NOMO-1 (cell line): ENCODE measurements at regions not wholly inside any gene's neighbourhood (a gene's known extent, or its start where the extent isn't known, plus 50 kb on each side); places are given as distances from the start of the nearest gene placed in this dataset.
"Not testable (repeated sequence)": the region's sequence is repeated elsewhere in the genome, so short reads cannot be mapped to it uniquely, and the experiment has no call there.

Experiments used
- DNase-seq, 2 experiments: peaks; one replicate each; lab custom pipeline; 2025; ENCODE audit not compliant: unreplicated experiment in 2 of 2; lab: John Stamatoyannopoulos, UW

GRCh38 chr9:42370172-42370571, 186.7 kb downstream of the SPATA31A6 start:
- not testable (repeated sequence) for DNase-seq

GRCh38 chr9:42371417-42371816, 188.0 kb downstream of the SPATA31A6 start:
- DNase-seq: not testable (repeated sequence)

- DNase-seq: not testable (repeated sequence)
Measured at GRCh38 chr9:42377530-42378417, 194.3 kb downstream of the SPATA31A6 start.

GRCh38 chr9:42378418-42378815, 195.0 kb downstream of the SPATA31A6 start:
- no peak for DNase-seq

- DNase-seq: not testable (repeated sequence)
Measured at GRCh38 chr9:42379602-42380001, 196.1 kb downstream of the SPATA31A6 start.

- DNase-seq: not testable (repeated sequence)
Measured at GRCh38 chr9:42384585-42384984, 201.1 kb downstream of the SPATA31A6 start.

GRCh38 chr9:42385574-42386120, 202.2 kb downstream of the SPATA31A6 start:
- not testable (repeated sequence) for DNase-seq

- DNase-seq: no peak
Measured at GRCh38 chr9:42386477-42386876, 203.0 kb downstream of the SPATA31A6 start.

- DNase-seq: no peak
Measured at GRCh38 chr9:42388146-42388690, 204.8 kb downstream of the SPATA31A6 start.

GRCh38 chr9:42388846-42389245, 205.4 kb downstream of the SPATA31A6 start:
- DNase-seq: no peak

- DNase-seq: not testable (repeated sequence)
Measured at GRCh38 chr9:42392773-42393455, 209.5 kb downstream of the SPATA31A6 start.

- DNase-seq: no peak
Measured at GRCh38 chr9:42396318-42396717, 212.9 kb downstream of the SPATA31A6 start.

GRCh38 chr9:42397336-42397735, 213.9 kb downstream of the SPATA31A6 start:
- DNase-seq: not testable (repeated sequence)

- DNase-seq: not testable (repeated sequence)
Measured at GRCh38 chr9:42402919-42403318, 219.5 kb downstream of the SPATA31A6 start.

GRCh38 chr9:42409581-42409980, 226.1 kb downstream of the SPATA31A6 start:
- not testable (repeated sequence) for DNase-seq

- not testable (repeated sequence) for DNase-seq
Measured at GRCh38 chr9:42412354-42412753, 228.9 kb downstream of the SPATA31A6 start.

- DNase-seq: not testable (repeated sequence)
Measured at GRCh38 chr9:42414865-42415264, 231.4 kb downstream of the SPATA31A6 start.

- DNase-seq: not testable (repeated sequence)
Measured at GRCh38 chr9:42419652-42420051, 236.2 kb downstream of the SPATA31A6 start.

GRCh38 chr9:42420324-42420723, 236.9 kb downstream of the SPATA31A6 start:
- not testable (repeated sequence) for DNase-seq

GRCh38 chr9:42421630-42422029, 238.2 kb downstream of the SPATA31A6 start:
- not testable (repeated sequence) for DNase-seq
